GM18907 (cell line): ENCODE measurements at regions not wholly inside any gene's neighbourhood (a gene's known extent, or its start where the extent isn't known, plus 50 kb on each side); places are given as distances from the start of the nearest gene placed in this dataset.
"Not testable (repeated sequence)": the region's sequence is repeated elsewhere in the genome, so short reads cannot be mapped to it uniquely, and the experiment has no call there.

Experiments used
- ATAC-seq: cut with Tn5 transposase; IDR thresholded peaks from one replicate; pipeline ENCODE4 v1.9.1; 2021; ENCODE audit warnings: mild to moderate bottlenecking, moderate library complexity; ENCODE audit not compliant: unreplicated experiment

DNA sequence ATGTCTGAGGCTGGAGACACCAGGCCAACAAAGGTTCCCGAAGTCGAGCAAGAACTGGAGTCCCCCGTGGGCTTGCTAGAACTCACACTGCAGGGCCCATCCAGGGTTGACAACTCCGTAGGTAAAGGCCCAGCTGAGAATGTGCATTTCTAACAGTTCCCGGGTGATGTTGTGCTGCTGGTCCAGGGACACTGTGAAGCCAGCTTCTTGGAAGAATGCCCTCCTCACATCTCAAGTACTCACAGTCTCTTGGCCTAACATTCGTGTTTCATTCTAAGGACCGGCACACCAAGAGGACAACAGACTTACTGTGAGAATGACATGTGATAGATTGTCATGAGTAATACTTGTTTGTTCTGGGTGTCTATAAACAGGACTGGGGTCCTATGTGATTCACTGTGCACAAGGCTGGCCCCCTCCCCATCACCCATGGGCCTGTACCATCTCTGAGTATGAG, 682.3 kb upstream of the IGFBP3 start:
- ATAC-seq = no peak

DNA sequence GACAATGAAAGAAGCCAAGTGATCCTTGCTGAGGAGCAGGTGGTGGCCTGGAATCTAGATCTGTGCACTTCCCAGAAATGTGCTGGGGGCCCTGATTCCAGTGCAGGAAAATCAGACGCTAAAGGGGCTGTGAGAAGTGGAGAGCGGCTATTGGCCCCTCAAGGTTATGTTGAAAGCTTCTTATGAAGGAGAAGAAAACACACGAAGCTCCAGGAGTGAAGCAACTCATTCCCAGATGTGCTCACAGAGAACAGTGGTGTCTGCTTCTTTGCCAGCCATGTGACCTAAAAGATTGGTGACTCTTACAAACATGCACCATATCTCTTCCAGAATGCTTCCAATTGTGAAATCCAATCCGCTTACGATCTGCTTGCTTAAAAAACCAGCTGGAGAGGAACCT, 679.3 kb upstream of the IGFBP3 start:
- ATAC-seq = no peak

DNA sequence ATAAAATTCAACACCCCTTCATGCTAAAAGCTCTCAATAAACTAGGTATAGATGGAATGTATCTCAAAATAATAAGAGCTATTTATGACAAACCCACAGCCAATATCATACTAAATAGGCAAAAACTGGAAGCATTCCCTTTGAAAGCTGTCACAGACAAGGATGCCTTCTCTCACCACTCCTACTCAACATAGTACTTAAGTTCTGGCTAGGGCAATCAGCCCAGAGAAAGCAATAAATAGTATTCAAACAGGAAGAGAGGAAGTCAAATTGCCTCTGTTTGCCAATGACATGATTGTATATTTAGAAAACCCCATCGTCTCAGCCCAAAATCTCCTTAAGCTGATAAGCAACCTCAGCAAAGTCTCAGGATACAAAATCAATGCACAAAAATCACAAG, 673.8 kb upstream of the IGFBP3 start:
- ATAC-seq = not testable (repeated sequence)

DNA sequence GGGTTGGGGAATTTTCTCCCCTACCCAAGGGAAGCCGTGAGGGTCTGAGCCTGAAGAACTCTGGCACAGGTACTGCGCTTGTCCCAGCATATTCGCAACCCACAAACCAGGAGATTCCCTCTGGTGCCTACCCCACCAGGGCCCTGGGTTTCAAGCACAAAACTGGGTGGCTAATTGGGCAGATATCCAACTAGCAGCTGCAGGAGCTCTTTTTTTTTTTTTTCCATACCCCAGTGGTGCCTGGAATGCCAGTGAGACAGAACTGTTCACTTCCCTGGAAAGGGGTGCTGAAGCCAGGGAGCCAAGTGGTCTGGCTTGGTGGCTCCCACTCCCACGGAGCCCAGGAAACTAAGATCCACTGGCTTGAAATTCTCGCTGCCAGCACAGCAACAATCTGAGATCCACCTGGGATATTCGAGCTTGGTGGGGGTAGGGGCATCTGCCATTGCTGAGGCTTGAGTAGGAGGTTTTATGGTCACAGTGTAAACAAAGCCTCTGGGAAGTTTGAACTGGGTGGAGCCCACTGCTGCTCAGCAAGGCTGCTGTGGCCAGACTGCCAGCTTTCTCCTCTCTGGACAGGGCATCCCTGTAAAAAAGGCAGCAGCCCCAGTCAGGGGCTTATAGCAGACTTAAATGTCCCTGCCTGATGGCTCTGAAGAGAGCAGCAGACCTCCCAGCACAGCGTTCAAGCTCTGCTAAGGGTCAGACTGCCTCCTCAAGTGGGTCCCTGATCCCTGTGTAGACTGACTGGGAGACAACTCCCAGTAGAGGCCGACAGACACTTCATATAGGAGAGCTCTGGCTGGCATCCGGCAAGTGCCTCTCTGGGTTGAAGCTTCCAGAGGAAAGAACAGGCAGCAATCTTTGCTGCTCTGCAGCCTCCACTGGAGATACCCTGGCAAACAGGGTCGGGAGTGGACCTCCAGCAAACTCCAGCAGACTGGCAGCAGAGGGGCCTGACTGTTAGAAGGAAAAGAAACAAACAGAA, 670.1 kb upstream of the IGFBP3 start:
- not testable (repeated sequence) for ATAC-seq

DNA sequence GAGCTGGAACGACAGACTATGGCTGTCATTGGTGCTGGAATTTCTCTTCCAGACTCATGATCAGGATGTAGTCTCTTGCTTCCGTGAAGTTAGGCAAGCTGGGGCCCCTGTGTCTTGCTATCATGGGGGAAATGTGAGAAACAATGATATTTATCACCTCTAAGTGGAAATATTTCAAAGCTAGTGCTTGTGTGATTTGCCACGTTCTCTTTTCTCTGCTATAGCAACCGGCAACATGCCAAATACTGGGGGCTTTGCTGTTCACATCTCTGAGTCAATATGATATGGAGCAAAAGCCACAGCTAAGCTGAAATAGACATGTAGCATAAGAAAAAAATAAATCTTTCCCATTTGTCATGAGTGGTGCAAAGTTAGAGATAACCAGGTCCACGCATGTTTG, 668.2 kb upstream of the IGFBP3 start:
- no peak for ATAC-seq

DNA sequence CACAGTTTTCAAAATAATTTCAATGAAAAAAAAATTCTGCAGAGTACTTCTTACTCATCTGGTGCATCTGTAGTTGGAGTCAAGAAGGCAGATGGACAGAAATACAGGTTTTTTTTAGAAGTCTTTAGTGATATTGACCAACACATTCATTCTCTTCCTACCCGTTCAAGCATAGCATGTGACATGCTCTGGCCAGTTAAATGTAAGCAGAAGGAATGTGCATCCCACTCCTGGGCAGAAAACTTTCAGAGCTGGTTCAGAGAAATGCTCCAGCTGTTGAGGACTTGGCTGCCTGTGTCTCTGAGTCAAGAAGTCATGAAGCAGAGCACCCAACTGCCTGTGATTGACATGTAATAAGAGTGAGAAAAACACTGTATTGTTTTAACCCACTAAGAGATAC, 665.3 kb upstream of the IGFBP3 start:
- no peak for ATAC-seq

DNA sequence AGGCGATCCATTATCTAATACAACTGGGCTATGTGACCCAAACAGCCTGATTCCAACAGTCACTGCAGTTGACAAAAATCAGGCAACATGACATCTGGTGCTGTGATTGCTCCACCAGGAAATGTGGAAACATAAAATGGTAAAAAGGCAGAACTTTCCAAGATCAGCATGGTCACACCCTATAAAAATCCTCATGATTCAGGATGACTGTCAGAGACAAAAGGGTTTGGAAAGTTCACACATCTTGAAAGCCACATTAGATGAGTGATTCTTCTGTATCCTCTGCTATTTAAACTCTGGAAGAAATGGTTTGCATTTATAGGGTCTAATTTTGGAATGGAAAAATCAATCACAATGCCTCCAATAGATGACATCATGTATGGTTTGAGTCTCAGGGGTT, 662.6 kb upstream of the IGFBP3 start:
- ATAC-seq = no peak

DNA sequence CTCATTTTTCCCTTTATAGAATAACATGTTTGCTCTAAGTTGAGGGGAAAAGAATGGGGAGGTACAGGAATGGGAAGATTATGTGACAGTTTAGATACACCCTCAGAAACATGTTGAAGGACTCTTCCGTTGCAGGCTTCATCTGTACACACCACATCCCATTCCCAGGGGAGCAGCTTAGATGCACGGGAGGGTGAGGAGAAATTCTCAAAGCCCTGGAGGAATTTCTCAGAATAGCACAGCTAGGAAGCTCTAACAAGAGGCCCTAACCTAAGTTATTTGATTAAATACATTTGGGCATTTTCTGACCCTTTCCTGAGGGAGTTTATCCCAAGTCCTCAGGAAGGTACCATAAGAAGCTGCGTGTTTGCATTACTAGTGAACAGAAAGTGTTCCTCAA, 660.2 kb upstream of the IGFBP3 start:
- ATAC-seq = no peak

DNA sequence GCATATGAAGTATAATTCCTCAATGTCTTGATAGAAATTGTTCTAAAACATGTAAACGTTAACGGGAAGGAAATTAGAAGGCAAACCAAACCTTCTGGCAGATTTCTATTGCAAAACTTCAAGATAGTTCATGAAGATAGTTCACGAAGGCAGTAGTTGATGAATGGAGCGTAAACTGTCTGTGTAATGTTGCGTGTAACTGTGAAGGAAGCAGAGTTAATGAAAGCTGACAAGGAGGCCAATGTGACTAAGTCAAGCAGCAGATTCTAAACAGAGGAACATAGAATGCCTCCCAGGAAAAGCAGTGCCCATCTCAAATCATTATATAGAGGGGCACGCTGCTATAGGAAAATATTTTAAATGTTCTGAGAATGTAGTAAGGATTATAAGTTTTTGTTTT, 659.7 kb upstream of the IGFBP3 start:
- ATAC-seq = no peak

DNA sequence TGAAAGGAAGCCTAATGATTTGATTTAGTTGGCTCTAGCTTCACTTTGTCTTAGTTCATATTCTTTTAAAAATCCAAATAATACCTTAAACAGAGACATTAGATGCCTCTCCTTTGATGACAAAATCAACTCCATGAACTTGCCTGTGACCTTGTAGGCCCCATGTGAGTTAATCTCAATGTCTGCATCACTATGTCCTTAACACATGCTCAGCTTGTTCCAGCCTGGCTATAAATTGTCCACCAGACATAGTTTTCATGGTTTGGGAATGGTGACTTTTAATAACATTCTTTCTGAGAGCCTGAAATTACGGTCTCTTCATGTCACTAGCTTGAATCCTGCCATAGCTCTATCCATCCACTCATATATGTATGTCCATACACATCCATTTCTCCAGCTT, 656.3 kb upstream of the IGFBP3 start:
- ATAC-seq = no peak

DNA sequence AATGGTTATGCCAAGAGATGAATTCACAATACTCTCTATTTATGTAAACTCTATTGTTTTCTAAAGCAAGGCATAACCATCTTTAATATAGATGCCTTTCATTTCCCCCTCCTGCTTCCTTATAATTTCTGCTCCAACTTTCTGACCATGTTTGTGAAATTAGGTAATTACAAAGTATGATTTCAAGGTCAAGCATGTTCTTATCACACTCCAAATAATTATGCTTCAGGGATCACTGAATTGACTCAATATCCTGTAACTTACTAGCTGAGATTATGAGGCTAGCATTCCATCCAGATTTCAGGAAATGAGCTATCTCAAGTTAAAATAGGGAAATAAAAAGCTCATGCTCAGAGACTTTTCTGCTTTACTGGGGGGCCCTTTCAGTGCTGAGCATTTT, 655.9 kb upstream of the IGFBP3 start:
- no peak for ATAC-seq

DNA sequence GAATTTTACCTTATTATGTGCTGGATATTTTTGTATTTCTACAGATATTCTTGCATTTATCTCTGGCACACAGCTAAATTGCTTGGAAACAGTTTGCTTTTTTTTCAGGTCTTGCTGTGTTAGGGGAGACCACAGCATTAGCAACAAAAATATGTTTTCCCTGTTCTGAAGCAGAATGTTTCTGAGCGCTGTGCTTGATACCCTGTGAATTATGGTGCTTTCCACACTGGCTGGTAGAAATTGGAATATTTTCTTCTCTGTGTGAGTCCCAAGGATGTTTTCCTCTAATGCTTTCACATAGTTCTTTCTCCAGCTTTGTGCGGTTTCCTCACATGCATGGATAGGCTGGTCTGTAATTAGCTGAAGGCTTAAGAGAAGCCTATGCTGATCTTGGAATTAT, 651.6 kb upstream of the IGFBP3 start:
- ATAC-seq = no peak

DNA sequence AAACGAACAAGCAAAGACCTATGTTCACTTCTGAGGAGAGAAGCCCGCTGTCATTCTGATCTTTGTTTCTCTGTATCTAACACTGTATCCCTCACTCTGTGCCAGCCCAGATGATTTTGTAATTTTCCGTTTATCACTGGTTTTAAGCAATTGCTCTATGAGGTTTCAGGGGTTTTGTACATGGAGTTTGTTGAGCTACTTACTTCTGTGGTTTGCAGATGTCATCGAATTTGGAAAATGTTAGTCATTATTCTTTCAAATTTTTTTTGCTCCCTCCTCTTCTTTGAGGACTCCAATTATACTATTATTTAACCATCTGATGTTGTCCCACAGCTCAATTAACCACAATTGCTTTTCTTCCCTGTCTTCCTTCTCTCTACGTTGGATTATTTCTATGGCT, 650.9 kb upstream of the IGFBP3 start:
- ATAC-seq = no peak

DNA sequence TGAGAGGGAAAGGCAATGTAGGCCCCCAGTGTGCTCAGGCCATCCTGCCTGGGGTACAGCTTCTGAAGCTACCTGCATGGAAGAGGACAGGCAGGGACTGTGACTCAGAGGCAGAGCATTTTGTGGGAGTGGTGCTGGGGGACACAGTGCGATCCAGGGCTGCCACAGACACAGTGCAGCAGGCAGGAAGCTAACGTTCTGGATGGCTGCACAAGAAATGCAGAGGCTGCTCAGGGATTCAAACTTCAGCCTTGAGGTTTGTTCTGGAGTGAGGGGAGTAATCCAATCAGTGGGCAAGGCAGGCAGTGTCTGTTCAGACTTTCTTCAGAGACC, 648.0 kb upstream of the IGFBP3 start:
- no peak for ATAC-seq

DNA sequence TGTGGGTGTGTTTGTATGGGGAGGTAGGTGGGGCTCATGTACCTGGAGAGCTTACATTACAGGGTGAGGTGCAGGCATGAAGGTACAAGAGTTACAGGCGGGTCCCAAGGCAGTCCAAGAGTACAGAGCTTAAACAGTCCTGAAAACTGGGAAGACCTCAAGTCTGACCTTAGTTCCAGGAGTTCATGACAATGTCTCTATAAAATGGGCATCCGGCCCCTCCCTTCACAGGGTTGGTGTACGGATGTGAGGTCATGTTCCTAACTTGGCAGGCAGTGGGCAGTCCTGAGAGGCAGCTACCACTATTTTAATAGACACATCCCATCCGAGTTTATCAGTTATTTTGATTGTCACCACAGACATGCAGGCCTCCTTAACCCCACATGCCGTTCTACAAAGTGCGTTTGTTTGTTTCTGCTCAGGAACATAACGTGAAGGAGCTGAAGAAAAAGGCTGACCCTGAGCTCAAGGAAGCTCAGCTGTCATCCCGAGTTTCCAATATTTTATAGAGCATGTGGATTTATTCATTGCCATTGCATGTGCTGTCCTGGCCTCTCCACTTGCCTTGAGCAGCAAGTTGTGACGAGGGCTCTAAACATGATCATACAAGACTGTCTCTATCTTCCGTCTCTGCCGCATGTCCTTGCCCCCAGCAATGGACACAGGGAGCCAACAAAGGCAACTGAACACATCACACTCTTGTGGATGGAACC, 647.5 kb upstream of the IGFBP3 start:
- no peak for ATAC-seq

DNA sequence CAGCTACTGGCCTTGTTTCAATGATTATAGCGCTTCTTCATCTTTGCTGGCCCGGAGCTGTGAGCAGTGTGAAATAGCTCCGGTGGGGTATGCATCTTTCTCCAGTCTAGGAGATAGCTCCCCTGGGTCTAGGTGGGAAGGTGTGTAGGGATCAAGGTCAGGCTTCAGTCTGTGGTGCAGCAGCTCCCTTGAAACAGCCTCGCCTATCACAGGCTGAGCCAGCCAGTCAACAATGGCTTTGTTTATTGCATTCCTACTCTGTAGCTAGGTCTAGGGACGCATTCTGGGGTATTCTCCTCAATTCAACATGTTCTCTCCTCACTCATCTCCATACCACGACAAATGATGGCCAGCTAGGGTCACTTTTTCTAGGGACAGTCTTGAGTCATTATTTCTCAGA, 646.8 kb upstream of the IGFBP3 start:
- ATAC-seq = no peak

DNA sequence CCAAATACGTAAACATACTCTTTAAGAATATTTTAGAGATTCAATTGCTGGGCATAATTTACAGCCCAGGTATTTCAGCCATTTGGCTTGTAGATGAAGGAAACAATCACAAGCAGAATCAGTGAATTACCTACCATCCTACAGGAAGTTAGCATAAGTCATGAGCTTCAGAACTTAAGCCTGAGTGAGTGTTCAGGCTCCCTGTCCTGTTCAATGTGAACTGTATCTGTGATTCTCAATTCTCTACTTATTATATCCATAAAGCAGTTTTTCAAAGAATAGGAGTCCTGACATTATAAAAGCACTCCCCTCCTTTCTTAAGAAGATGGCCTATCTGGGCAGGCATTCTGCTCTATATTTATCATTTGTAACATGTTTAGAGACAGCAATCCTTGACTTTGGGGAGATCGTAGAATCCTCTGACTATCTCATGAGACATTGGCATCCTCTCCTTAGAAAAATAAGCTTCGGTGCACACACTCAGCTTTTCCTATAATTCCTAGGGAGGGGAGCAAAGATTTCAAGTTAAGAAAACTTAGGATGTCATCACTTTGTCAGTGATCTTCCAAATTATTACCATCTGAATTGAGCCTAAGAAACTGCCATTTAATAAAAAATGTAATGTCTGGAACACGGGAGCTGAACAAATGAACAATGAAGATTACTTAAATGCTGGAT, 645.2 kb upstream of the IGFBP3 start:
- no peak for ATAC-seq

DNA sequence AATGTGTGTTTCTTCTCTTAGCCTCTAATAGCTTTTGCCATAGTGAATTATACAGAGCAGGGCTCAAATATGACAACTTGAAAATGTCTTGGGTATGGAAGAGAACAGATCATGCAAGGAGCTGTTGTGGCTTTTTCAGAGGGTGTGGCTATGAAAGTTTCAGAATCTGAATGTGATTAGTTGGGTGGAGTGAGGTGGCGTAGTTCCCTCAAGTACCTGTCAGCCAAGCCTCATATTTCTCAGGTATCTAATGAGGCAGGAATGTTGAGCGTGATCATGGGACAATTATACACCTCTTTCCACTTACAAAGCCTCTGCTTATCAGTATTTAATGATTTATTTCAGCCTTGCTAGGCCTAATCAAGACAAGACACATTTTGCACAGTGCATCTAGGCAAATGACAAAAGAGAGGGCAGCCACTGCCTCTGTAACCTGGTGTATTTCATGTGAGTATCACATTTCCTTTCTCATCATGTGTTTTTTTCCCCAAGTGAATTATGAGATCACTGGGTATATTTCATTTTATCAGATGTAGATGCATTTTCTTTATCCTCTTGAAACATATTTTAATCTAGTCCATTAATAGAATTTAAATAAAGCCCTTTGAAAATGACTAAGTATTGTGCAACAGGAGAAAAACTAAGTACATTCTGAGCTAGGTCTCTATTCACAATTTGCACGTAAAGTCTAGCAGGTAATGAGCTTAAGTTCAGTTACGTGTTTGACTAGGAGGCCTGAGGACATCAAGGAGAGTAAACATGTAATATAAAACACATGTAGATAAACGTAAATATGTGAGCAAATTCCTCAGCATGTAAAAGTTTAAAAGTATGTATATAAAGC, 644.4 kb upstream of the IGFBP3 start:
- ATAC-seq = no peak

DNA sequence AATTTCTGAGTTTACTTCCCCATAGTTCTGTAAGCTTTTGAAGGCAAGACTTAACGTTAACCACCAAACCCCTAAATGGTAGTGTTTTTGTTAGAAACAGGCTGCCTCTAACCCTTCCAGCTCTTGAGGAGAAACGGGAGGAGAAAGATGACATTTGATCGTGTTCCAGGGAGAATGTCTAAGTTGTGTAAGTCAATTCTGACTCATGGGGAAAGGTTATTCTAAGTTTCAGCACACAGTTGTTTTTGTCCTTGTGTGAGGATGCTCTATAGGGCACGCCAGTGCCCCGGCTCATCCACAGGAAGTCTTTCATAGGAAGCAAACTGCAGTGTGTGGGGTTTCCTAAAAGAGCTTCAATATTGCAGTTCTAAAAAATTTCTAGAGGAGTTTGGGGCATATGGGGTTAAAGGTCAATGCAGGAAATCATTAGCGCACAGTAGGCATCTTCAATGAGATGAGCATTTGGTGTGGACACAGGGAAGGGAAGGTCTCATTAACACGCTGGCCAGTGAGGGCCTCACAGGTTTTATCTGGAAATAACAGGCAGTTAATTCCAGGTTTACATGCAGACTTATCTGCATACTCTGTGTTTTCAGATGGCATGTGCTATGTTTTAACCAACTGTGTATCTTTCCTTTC, 638.2 kb upstream of the IGFBP3 start:
- no peak for ATAC-seq

DNA sequence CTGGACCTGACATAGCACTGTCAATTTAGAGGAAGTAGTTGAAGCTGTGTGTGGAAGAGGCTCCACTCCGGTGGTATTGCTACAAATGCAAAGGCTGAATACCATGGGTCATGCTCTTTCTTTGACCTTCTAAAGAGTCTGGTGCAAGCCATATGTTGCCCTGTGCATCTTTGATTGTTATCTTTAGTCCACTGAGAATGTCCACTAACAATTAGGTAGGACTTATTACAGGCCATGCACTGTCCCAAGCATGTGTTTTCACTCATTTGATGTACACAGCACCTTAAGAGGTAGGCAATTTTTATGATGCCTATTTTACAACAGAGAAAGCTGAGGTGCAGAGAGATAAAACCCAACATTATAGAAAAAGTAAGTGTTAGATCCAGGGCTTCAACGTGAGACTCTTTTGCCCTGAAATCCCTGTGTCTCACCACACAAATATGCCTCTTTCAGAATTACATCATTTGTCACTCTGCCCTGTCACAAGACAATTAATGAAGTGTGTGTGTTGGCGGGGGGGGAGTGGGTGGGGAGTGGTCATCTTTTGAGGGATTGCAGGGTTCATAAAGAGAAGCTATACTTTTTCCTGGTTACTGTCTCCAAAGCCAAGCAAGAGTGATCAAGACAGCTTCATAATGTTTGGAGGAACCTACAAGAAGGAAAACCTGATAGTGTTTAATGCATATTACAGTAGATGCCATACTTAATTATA, 637.6 kb upstream of the IGFBP3 start:
- ATAC-seq = no peak
